Osteoblast (primary cell): ENCODE measurements at regions not wholly inside any gene's neighbourhood (a gene's known extent, or its start where the extent isn't known, plus 50 kb on each side); places are given as distances from the start of the nearest gene placed in this dataset.

Source experiments
- DNase-seq: peaks from one replicate; pipeline ENCODE4 v3.0.0; 2011; ENCODE audit warnings: low spot score, mixed read lengths; ENCODE audit not compliant: insufficient read length; ENCODE audit errors: missing footprints
- H2AFZ ChIP-seq: 2 replicates; pipeline ENCODE4 v1.6.0; 2011; ENCODE audit warnings: mild to moderate bottlenecking, low read length
- H3K27ac ChIP-seq: 2 replicates; pipeline ENCODE4 v1.5.1; 2011; ENCODE audit warnings: mild to moderate bottlenecking, low read depth, low read length, moderate library complexity
- H3K27me3 ChIP-seq: 2 replicates; pipeline ENCODE4 v1.6.0; 2012; ENCODE audit warnings: mild to moderate bottlenecking, control low read depth, inconsistent platforms, low read length, moderate library complexity; ENCODE audit not compliant: insufficient read depth
- H3K36me3 ChIP-seq: 2 replicates; pipeline ENCODE4 v1.5.1; 2011; ENCODE audit warnings: mild to moderate bottlenecking, low read length, control low read depth, moderate library complexity; ENCODE audit not compliant: insufficient read depth
- H3K4me1 ChIP-seq: 2 replicates; pipeline ENCODE4 v1.5.1; 2011; ENCODE audit warnings: mild to moderate bottlenecking, low read length, control low read depth, moderate library complexity; ENCODE audit not compliant: insufficient read depth
- H3K4me2 ChIP-seq: 2 replicates; pipeline ENCODE4 v1.6.0; 2011; ENCODE audit warnings: mild to moderate bottlenecking, low read length; ENCODE audit not compliant: insufficient read depth
- H3K4me3 ChIP-seq: fragments of 200-600 bp; sonication (generic); 3 replicates; pipeline ENCODE4 v1.5.1; 2012; ENCODE audit warnings: mild to moderate bottlenecking, low read length, inconsistent platforms; ENCODE audit not compliant: insufficient read depth
- H3K79me2 ChIP-seq: 2 replicates; pipeline ENCODE4 v1.6.0; 2012; ENCODE audit warnings: mild to moderate bottlenecking, low read length, control low read depth, inconsistent platforms; ENCODE audit not compliant: insufficient read depth
- H3K9me3 ChIP-seq: 2 replicates; pipeline ENCODE4 v1.5.1; 2011; ENCODE audit warnings: low read depth, low read length, control low read depth
- H4K20me1 ChIP-seq: 2 replicates; pipeline ENCODE4 v1.6.0; 2012; ENCODE audit warnings: mild to moderate bottlenecking, low read length, control low read depth; ENCODE audit not compliant: insufficient read depth
- CTCF ChIP-seq: IDR thresholded peaks from 2 replicates; pipeline ENCODE4 v1.5.1; 2011; ENCODE audit warnings: mild to moderate bottlenecking, low read depth, low read length, moderate library complexity; ENCODE audit errors: extremely low read depth

- Histone ChIP-seq H3K9me3 (no peaks in the 10 kb centered on the region), H3K4me3 (no peak overlapping the region), H3K4me1 (no peaks in the 10 kb centered on the region), H4K20me1 (no peaks in the 10 kb centered on the region), H3K79me2 (no peaks in the 10 kb centered on the region), H3K27me3 (no peaks in the 10 kb centered on the region), H3K36me3 (no peaks in the 10 kb centered on the region), H3K27ac (no peak overlapping the region), H3K4me2 (no peak overlapping the region), H2AFZ (no peak overlapping the region)
- DNase-seq, result no peak
- TF ChIP-seq CTCF, result no peak
These were observed 362.8 kb upstream of the RGMA start for GRCh38 chr15:93451822-93452221.

GRCh38 chr15:93451265-93451664 is 362.3 kb upstream of the RGMA start:
- no peak overlapping the region for H3K4me2 ChIP-seq
- H3K4me1 ChIP-seq, result no peaks in the 10 kb centered on the region
- no peak overlapping the region for H3K4me3 ChIP-seq
- no peak for TF ChIP-seq CTCF
- H3K27ac ChIP-seq, result no peak overlapping the region
- H4K20me1 ChIP-seq, result no peaks in the 10 kb centered on the region
- no peaks in the 10 kb centered on the region for H3K36me3 ChIP-seq
- no peaks in the 10 kb centered on the region for H3K27me3 ChIP-seq
- no peak overlapping the region for H2AFZ ChIP-seq
- DNase-seq, result no peak
- no peaks in the 10 kb centered on the region for H3K9me3 ChIP-seq
- H3K79me2 ChIP-seq, result no peaks in the 10 kb centered on the region

GRCh38 chr15:93449798-93450197 is 360.8 kb upstream of the RGMA start:
- H4K20me1 ChIP-seq, result no peaks in the 10 kb centered on the region

GRCh38 chr15:93438310-93438709 is 349.3 kb upstream of the RGMA start:
- no peaks in the 10 kb centered on the region for H4K20me1 ChIP-seq
- H3K4me2 ChIP-seq, result no peak overlapping the region
- H3K9me3 ChIP-seq, result peaks cover 3% of the 10 kb centered on the region
- TF ChIP-seq CTCF, result no peak
- H3K79me2 ChIP-seq, result no peaks in the 10 kb centered on the region
- no peaks in the 10 kb centered on the region for H3K4me1 ChIP-seq
- H2AFZ ChIP-seq, result no peak overlapping the region
- no peak overlapping the region for H3K27ac ChIP-seq
- no peak overlapping the region for H3K4me3 ChIP-seq
- H3K36me3 ChIP-seq, result no peaks in the 10 kb centered on the region
- no peaks in the 10 kb centered on the region for H3K27me3 ChIP-seq
- DNase-seq, result no peak

More at GRCh38 chr15:93449798-93450197, 360.8 kb upstream of the RGMA start:
- no peak overlapping the region for H3K4me3 ChIP-seq
- no peak overlapping the region for H3K27ac ChIP-seq
- H3K79me2 ChIP-seq, result no peaks in the 10 kb centered on the region
- no peak overlapping the region for H2AFZ ChIP-seq
- DNase-seq, result no peak
- H3K27me3 ChIP-seq, result no peaks in the 10 kb centered on the region
- H3K4me2 ChIP-seq, result no peak overlapping the region
- H3K36me3 ChIP-seq, result no peaks in the 10 kb centered on the region
- H3K9me3 ChIP-seq, result no peaks in the 10 kb centered on the region
- no peaks in the 10 kb centered on the region for H3K4me1 ChIP-seq
- TF ChIP-seq CTCF, result no peak
